ENCODE measurements at regions not wholly inside any gene's neighbourhood (a gene's known extent, or its start where the extent isn't known, plus 50 kb on each side); places are given as distances from the start of the nearest gene placed in this dataset.

- Histone ChIP-seq H3K4me3 (no peak overlapping the region), H3K27ac (no peak overlapping the region), H3K27me3 (no peaks in the 10 kb centered on the region), H3K36me3 (no peaks in the 10 kb centered on the region), H3K9me3 (no peaks in the 10 kb centered on the region), H3K4me1 (no peaks in the 10 kb centered on the region)
- no peak for TF ChIP-seq CTCF (IDR thresholded peaks at IDR 0.05)
- intact Hi-C loops (cut with DNase I): no loop called here
- ATAC-seq (no peak), DNase-seq (no peak)
Measured at GRCh38 chr5:104443706-104444105, 881.1 kb upstream of the NUDT12 start.

GRCh38 chr5:104431981-104432380 is 869.4 kb upstream of the NUDT12 start:
- no peak for TF ChIP-seq CTCF (IDR thresholded peaks at IDR 0.05)
- intact Hi-C loops (cut with DNase I): no loop called here

GRCh38 chr5:104431002-104431620 is 868.5 kb upstream of the NUDT12 start:
- TF ChIP-seq CTCF (IDR thresholded peaks at IDR 0.05): no peak
- ATAC-seq: no peak
- no peaks in the 10 kb centered on the region for H3K4me1 ChIP-seq
- intact Hi-C loops (cut with DNase I): no loop called here
- H3K9me3 ChIP-seq: no peaks in the 10 kb centered on the region
- DNase-seq: no peak
- H3K4me3 ChIP-seq: no peak overlapping the region
- no peaks in the 10 kb centered on the region for H3K27me3 ChIP-seq
- no peaks in the 10 kb centered on the region for H3K36me3 ChIP-seq
- H3K27ac ChIP-seq: no peak overlapping the region

More at GRCh38 chr5:104431981-104432380, 869.4 kb upstream of the NUDT12 start:
- no peaks in the 10 kb centered on the region for H3K27me3 ChIP-seq
- ATAC-seq: no peak
- DNase-seq: no peak
- no peaks in the 10 kb centered on the region for H3K36me3 ChIP-seq
- no peaks in the 10 kb centered on the region for H3K4me1 ChIP-seq
- H3K27ac ChIP-seq: no peak overlapping the region
- no peak overlapping the region for H3K4me3 ChIP-seq
- H3K9me3 ChIP-seq: no peaks in the 10 kb centered on the region

DNA sequence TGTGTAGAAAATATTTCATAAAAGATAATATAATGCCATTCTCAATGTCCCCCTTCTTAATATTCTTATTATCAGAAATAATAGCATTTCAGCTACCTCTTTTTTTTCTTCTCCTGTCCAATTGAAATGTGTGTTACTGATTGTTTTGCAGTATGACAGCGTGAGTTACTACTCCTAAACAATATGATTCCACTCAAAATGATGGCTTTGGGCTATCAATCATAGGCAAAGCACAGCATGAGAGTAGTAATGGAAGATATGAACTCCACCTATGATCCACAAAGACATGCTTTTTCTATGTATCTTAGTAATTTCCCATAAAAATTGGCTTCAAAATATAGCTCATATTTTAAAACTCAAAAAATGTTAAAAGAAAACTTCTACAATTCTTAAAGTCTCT is 867.3 kb upstream of the NUDT12 start:
- Histone ChIP-seq H3K4me1 (no peaks in the 10 kb centered on the region), H3K36me3 (no peaks in the 10 kb centered on the region), H3K4me3 (no peak overlapping the region), H3K27ac (no peak overlapping the region), H3K9me3 (no peaks in the 10 kb centered on the region), H3K27me3 (no peaks in the 10 kb centered on the region)
- no peak for DNase-seq
- no peak for TF ChIP-seq CTCF (IDR thresholded peaks at IDR 0.05)
- intact Hi-C loops (cut with DNase I): no loop called here
- no peak for ATAC-seq

DNA sequence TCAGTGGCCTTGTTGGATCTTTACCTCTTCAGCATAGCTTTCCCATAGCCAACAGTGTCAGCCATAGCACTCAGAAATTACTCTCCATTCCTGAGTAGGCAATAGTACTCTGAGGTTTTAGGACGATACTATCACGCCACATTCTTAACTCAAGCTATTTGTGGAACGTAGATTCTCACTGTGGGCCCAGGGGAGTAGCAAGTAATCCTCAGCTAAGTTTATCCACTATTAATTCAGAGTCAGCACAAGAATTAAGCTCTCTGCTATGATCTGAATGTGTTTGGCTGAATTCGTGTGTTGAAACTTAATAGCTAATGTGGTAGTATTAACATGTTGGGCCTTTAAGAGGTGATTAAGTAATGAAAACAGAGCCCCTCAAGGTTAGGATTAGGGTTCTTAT is 858.8 kb upstream of the NUDT12 start:
- Histone ChIP-seq H3K27ac (no peak overlapping the region), H3K4me3 (no peak overlapping the region), H3K27me3 (no peaks in the 10 kb centered on the region), H3K36me3 (no peaks in the 10 kb centered on the region), H3K9me3 (no peaks in the 10 kb centered on the region), H3K4me1 (no peaks in the 10 kb centered on the region)
- TF ChIP-seq CTCF (IDR thresholded peaks at IDR 0.05): no peak
- DNase-seq (no peak), ATAC-seq (no peak)
- intact Hi-C loops (cut with DNase I): no loop called here

GRCh38 chr5:104418056-104418455 is 855.5 kb upstream of the NUDT12 start:
- DNase-seq: no peak
- Histone ChIP-seq H3K9me3 (no peaks in the 10 kb centered on the region), H3K27ac (no peak overlapping the region), H3K27me3 (no peaks in the 10 kb centered on the region), H3K4me3 (no peak overlapping the region), H3K4me1 (no peaks in the 10 kb centered on the region), H3K36me3 (no peaks in the 10 kb centered on the region)
- intact Hi-C loops (cut with DNase I): no loop called here
- ATAC-seq: no peak
- no peak for TF ChIP-seq CTCF (IDR thresholded peaks at IDR 0.05)
